Heart right ventricle (tissue), 16 donors: ENCODE measurements at regions not wholly inside any gene's neighbourhood (a gene's known extent, or its start where the extent isn't known, plus 50 kb on each side); places are given as distances from the start of the nearest gene placed in this dataset.

ENCODE experiments used
- ATAC-seq, 8 donors: fragments of 200-7000 bp; cut with Tn5 transposase; one replicate each; pipeline ENCODE4 v1.9.1; 2020; ENCODE audit warnings: mild to moderate bottlenecking in 8 of 8, moderate library complexity in 8 of 8, moderate number of reproducible peaks in 1 of 8
- DNase-seq, 2 donors: peaks; one replicate each; pipeline ENCODE4 v3.0.0-alpha.2; 2020
- H3K27ac ChIP-seq, 10 donors: fragments of 200-600 bp; sonication (generic) in 2 of 10; one replicate each; pipeline versions ENCODE4 v1.5.0 to v1.8.0; 2020 to 2022; ENCODE audit warnings: mild to moderate bottlenecking in 3 of 10
- H3K27me3 ChIP-seq, 7 donors: fragments of 200-600 bp; one replicate each; pipeline ENCODE4 v1.8.0; 2021 to 2022; ENCODE audit warnings: mild to moderate bottlenecking in 2 of 7
- H3K36me3 ChIP-seq, 9 donors: fragments of 200-600 bp; sonication (generic) in 1 of 9; one replicate each; pipeline versions ENCODE4 v1.5.0 to v1.8.0; 2020 to 2022; ENCODE audit warnings: mild to moderate bottlenecking in 2 of 9
- H3K4me1 ChIP-seq, 9 donors: fragments of 200-600 bp; sonication (generic) in 1 of 9; one replicate each; pipeline versions ENCODE4 v1.5.0 to v1.8.0; 2020 to 2022; ENCODE audit warnings: mild to moderate bottlenecking in 4 of 9
- H3K4me3 ChIP-seq, 10 donors: fragments of 200-600 bp; sonication (generic) in 2 of 10; one replicate each; pipeline versions ENCODE4 v1.5.0 to v1.8.0; 2020 to 2022; ENCODE audit warnings: mild to moderate bottlenecking in 7 of 10, moderate library complexity in 2 of 10
- H3K9me3 ChIP-seq, 11 donors: fragments of 200-600 bp in 10 of 11; sonication (generic) in 2 of 11; one replicate each; pipeline versions ENCODE4 v1.5.0 to v1.8.0; 2013 to 2022; ENCODE audit warnings: mild to moderate bottlenecking in 2 of 11, control low read depth in 1 of 11, moderate library complexity in 1 of 11
- CTCF ChIP-seq, 9 donors: fragments of 200-600 bp; sonication (generic) in 2 of 9; IDR thresholded peaks; one replicate each; pipeline versions ENCODE4 v1.5.0 to v1.8.0; 2021 to 2022; ENCODE audit warnings: antibody characterized with exemption in 9 of 9, mild to moderate bottlenecking in 5 of 9, moderate library complexity in 1 of 9
- whole genome bisulfite sequencing, 2 donors: extraction: QIAGEN DNeasy Blood & Tissue Kit; methylation state at CpG; one replicate each; pipeline ENCODE4 v1.1.7; 2013; ENCODE audit warnings: inconsistent platforms in 1 of 2; 5-methylcytosine and 5-hydroxymethylcytosine counted together
- intact Hi-C, 10 donors: fragments of 100-400 bp; cut with DNase I; formaldehyde crosslinking; loops; one replicate each; pipeline versions ENCODE4 v1.11.1 to v1.14.2; 2022
- donor health status: Arrhythmogenic right ventricular cardiomyopathy.
- donor health status: ischemic (EF 13 %, LVEDD 7.1; RV severe dilation, severe dysfunction).
- donor health status: healthy with polysubstance abuse.
- donor health status: DM: no; HTN: yes; CAD: no.
- donor health status: DM: no; HTN: no; CAD: no.
- donor health status: ischemic (EF 25% LVEDD 6.9; RV normal size, moderate dysfunction).
- donor health status: ischemic (EF 25% LVEDD 5.7; RV mildly dilated, moderate dysfunction).
- donor health status: healthy.
- donor health status: DM: yes; HTN: yes; CAD: no.
- donor health status: Ischemic cardiomyopathy.
- donor health status: ischemic (EF 35%, LVEDD 5.7; RV mildly dilated, moderate dysfunction).
- donor health status: nonischemic (EF 11% LVEDD 7.7; RV severe dilation, severe dysfunction).
- donor health status: DM: yes; HTN: yes; CAD: no.
- donor health status: PGD.
- donor health status: ischemic (EF 29% LVEDD 5.4; RV normal size, mild dysfunction).
- donor health status: nonischemic (EF 23%, LVEDD 6.1; RV moderate dilation, normal function).

GRCh38 chr15:62961134-62961533, 81.4 kb upstream of the TPM1 start:
- no peaks in the 10 kb centered on the region for H3K36me3 ChIP-seq
- DNase-seq: no peak
- H3K27ac ChIP-seq: no peak overlapping the region
- no peak overlapping the region for H3K4me3 ChIP-seq
- intact Hi-C loops: no loop called here
- no peaks in the 10 kb centered on the region for H3K27me3 ChIP-seq
- TF ChIP-seq CTCF (IDR thresholded peaks at IDR 0.05): no peak
- ATAC-seq: no peak
- H3K4me1 ChIP-seq: peaks cover 0 to 42% (median 18%) of the 10 kb centered on the region in 9 donors
- no peaks in the 10 kb centered on the region for H3K9me3 ChIP-seq
- WGBS, 2 donors: 87 to 90% methylated on average over 9 of the region's 9 CpGs

GRCh38 chr15:62962101-62962995, 80.2 kb upstream of the TPM1 start:
- DNase-seq (no peak), ATAC-seq (peak in 4 of 8 donors; percentile 18 to 24 (median 20))
- Histone ChIP-seq H3K4me3 (no peak overlapping the region), H3K27ac (peak overlapping the region in 1 of 10 donors; percentile 4), H3K4me1 (peaks cover 0 to 30% (median 11%) of the 10 kb centered on the region in 9 donors), H3K9me3 (no peaks in the 10 kb centered on the region), H3K36me3 (no peaks in the 10 kb centered on the region), H3K27me3 (no peaks in the 10 kb centered on the region)
- no peak for TF ChIP-seq CTCF (IDR thresholded peaks at IDR 0.05)
- WGBS, 2 donors: 78 to 83% methylated on average over 19 of the region's 19 CpGs
- intact Hi-C loops: no loop called here

GRCh38 chr15:62964251-62964650, 78.3 kb upstream of the TPM1 start:
- no peaks in the 10 kb centered on the region for H3K9me3 ChIP-seq
- no peak for DNase-seq
- H3K27ac ChIP-seq: no peak overlapping the region
- no peaks in the 10 kb centered on the region for H3K36me3 ChIP-seq
- 87 to 89% methylated on average over 5 of the region's 5 CpGs for WGBS, 2 donors
- H3K27me3 ChIP-seq: no peaks in the 10 kb centered on the region
- no peak overlapping the region for H3K4me3 ChIP-seq
- no peak for TF ChIP-seq CTCF (IDR thresholded peaks at IDR 0.05)
- no peak for ATAC-seq
- peaks cover 0 to 11% (median 0%) of the 10 kb centered on the region in 9 donors for H3K4me1 ChIP-seq
- intact Hi-C loops: no loop called here

GRCh38 chr15:62966294-62967078, 76.1 kb upstream of the TPM1 start:
- no peaks in the 10 kb centered on the region for H3K27me3 ChIP-seq
- no peak for DNase-seq
- H3K27ac ChIP-seq: no peak overlapping the region
- intact Hi-C loops: no loop called here
- no peaks in the 10 kb centered on the region for H3K9me3 ChIP-seq
- H3K4me3 ChIP-seq: no peak overlapping the region
- WGBS, 2 donors: 96 to 98% methylated on average over 4 of the region's 4 CpGs
- H3K36me3 ChIP-seq: no peaks in the 10 kb centered on the region
- H3K4me1 ChIP-seq: peaks cover 0 to 10% (median 0%) of the 10 kb centered on the region in 9 donors
- ATAC-seq: no peak
- no peak for TF ChIP-seq CTCF (IDR thresholded peaks at IDR 0.05)
